Jurkat, Clone E6-1 (cell line): ENCODE measurements at regions not wholly inside any gene's neighbourhood (a gene's known extent, or its start where the extent isn't known, plus 50 kb on each side); places are given as distances from the start of the nearest gene placed in this dataset.

Experiments used
- DNase-seq: peaks from one replicate; pipeline ENCODE4 v3.0.0-alpha.2; 2011; ENCODE audit warnings: low read depth, low spot score
- H3K4me3 ChIP-seq: 2 replicates; pipeline ENCODE4 v1.5.1; 2011; ENCODE audit warnings: mild to moderate bottlenecking, low read length, control low read depth, moderate library complexity

- DNase-seq: no peak
- H3K4me3 ChIP-seq: no peak overlapping the region
Observed at GRCh38 chr13:26155568-26155967, 66.5 kb downstream of the RNF6 start.

GRCh38 chr13:26133851-26134250, 82.0 kb upstream of the SHISA2 start:
- peak; percentile 7 for DNase-seq
- H3K4me3 ChIP-seq: no peak overlapping the region

- DNase-seq: no peak
- H3K4me3 ChIP-seq: no peak overlapping the region
Observed at GRCh38 chr13:26133286-26133685, 81.5 kb upstream of the SHISA2 start.

GRCh38 chr13:26132756-26133155, 80.9 kb upstream of the SHISA2 start:
- H3K4me3 ChIP-seq: no peak overlapping the region
- peak; percentile 34 for DNase-seq

GRCh38 chr13:26128676-26129075, 76.9 kb upstream of the SHISA2 start:
- no peak for DNase-seq
- no peak overlapping the region for H3K4me3 ChIP-seq

- no peak overlapping the region for H3K4me3 ChIP-seq
- no peak for DNase-seq
Observed at GRCh38 chr13:26117620-26118019, 65.8 kb upstream of the SHISA2 start.

GRCh38 chr13:26112843-26113242, 61.0 kb upstream of the SHISA2 start:
- no peak overlapping the region for H3K4me3 ChIP-seq
- DNase-seq: peak; percentile 17

- H3K4me3 ChIP-seq: no peak overlapping the region
- no peak for DNase-seq
Observed at GRCh38 chr13:26111797-26112196, 60.0 kb upstream of the SHISA2 start.
